ENCODE measurements at regions not wholly inside any gene's neighbourhood (a gene's known extent, or its start where the extent isn't known, plus 50 kb on each side); places are given as distances from the start of the nearest gene placed in this dataset.

GRCh38 chr11:69869311-69869939 is 50.2 kb upstream of the FGF3 start:
- DNase-seq (ENCODE audit: insufficient read length, low spot score) (no peak), FAIRE-seq (no peak)
- no peak for TF ChIP-seq CTCF (IDR thresholded peaks at IDR 0.05; ENCODE audit: insufficient read depth, missing control alignments)

- TF ChIP-seq CTCF (IDR thresholded peaks at IDR 0.05; ENCODE audit: insufficient read depth, missing control alignments): no peak
- no peak for DNase-seq (ENCODE audit: insufficient read length, low spot score)
- FAIRE-seq: no peak
Measured at GRCh38 chr11:69870766-69871165, 51.5 kb upstream of the FGF3 start.

GRCh38 chr11:69873166-69874077 is 54.2 kb upstream of the FGF3 start:
- DNase-seq (ENCODE audit: insufficient read length, low spot score): no peak
- TF ChIP-seq CTCF (IDR thresholded peaks at IDR 0.05; ENCODE audit: insufficient read depth, missing control alignments): no peak
- FAIRE-seq: no peak

GRCh38 chr11:69874178-69874983 is 55.2 kb upstream of the FGF3 start:
- TF ChIP-seq CTCF (IDR thresholded peaks at IDR 0.05; ENCODE audit: insufficient read depth, missing control alignments): no peak
- DNase-seq (ENCODE audit: insufficient read length, low spot score) (no peak), FAIRE-seq (no peak)

- no peak for DNase-seq (ENCODE audit: insufficient read length, low spot score)
- no peak for TF ChIP-seq CTCF (IDR thresholded peaks at IDR 0.05; ENCODE audit: insufficient read depth, missing control alignments)
- no peak for FAIRE-seq
Measured at GRCh38 chr11:69874984-69875624, 55.9 kb upstream of the FGF3 start.

- FAIRE-seq: no peak
- no peak for TF ChIP-seq CTCF (IDR thresholded peaks at IDR 0.05; ENCODE audit: insufficient read depth, missing control alignments)
- DNase-seq (ENCODE audit: insufficient read length, low spot score): no peak
Measured at GRCh38 chr11:69876013-69876412, 56.8 kb upstream of the FGF3 start.

Data from D721Med (cell line).